ENCODE measurements at regions not wholly inside any gene's neighbourhood (a gene's known extent, or its start where the extent isn't known, plus 50 kb on each side); places are given as distances from the start of the nearest gene placed in this dataset.

DNA sequence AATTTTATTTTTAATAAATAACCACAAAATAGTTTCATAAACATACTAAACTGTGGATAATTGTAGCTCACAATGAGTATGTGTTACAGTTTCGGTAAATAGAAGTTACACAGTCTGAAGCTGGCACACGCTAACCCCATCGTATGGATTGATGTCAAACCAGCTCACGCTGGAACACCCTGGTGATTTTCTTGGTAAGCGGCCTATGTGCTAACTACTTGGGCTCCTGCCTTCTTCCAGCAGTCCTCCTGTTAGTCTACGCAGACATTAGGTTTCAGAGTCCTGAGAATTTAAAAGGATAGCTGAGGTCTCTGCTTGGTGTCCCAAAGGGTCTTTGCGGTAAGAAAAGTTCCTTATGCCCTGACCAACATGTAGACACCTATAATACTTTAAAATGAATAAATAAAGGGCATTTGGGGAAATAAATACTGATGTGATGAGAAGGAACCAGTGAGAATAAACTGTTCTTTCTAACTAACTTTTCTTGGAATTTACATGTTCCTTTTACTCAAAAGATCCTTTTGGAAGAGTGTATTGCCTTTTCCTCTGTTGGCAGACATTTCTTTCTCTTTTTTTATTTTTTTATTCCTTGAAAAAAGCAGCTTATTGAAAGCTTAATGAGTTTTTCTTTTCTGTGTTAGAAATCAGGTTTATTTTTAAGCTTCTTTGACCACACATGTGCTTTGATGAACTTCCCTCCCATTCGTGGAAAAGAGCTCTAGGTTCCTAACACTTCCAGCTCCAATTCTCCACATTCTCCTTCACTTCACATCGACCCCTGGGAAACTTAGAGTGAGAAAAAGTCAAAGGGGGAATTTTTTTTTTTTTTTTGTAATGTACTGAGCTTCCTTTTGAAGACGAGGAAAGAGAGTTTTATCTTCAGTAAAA, 322.2 kb downstream of the IRS1 start:
- H3K4me1 ChIP-seq = peaks cover 5% of the 10 kb centered on the region
- no peaks in the 10 kb centered on the region for H3K36me3 ChIP-seq
- no peaks in the 10 kb centered on the region for H3K9me3 ChIP-seq
- 58% methylated on average over 10 of the region's 10 CpGs for WGBS
- H3K27ac ChIP-seq = peak overlapping the region; percentile 62
- no peak overlapping the region for H3K4me3 ChIP-seq
- no peak for DNase-seq (ENCODE audit: low spot score in 2 of 2)
- TF ChIP-seq, protein P1, sequence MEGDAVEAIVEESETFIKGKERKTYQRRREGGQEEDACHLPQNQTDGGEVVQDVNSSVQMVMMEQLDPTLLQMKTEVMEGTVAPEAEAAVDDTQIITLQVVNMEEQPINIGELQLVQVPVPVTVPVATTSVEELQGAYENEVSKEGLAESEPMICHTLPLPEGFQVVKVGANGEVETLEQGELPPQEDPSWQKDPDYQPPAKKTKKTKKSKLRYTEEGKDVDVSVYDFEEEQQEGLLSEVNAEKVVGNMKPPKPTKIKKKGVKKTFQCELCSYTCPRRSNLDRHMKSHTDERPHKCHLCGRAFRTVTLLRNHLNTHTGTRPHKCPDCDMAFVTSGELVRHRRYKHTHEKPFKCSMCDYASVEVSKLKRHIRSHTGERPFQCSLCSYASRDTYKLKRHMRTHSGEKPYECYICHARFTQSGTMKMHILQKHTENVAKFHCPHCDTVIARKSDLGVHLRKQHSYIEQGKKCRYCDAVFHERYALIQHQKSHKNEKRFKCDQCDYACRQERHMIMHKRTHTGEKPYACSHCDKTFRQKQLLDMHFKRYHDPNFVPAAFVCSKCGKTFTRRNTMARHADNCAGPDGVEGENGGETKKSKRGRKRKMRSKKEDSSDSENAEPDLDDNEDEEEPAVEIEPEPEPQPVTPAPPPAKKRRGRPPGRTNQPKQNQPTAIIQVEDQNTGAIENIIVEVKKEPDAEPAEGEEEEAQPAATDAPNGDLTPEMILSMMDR (IDR thresholded peaks at IDR 0.05) = no peak
- no peak for TF ChIP-seq POLR2A (IDR thresholded peaks at IDR 0.05)
- TF ChIP-seq EP300 (IDR thresholded peaks at IDR 0.05) = no peak
- no peak for TF ChIP-seq POLR2AphosphoS5 (IDR thresholded peaks at IDR 0.05)
- no peaks in the 10 kb centered on the region for H3K27me3 ChIP-seq

DNA sequence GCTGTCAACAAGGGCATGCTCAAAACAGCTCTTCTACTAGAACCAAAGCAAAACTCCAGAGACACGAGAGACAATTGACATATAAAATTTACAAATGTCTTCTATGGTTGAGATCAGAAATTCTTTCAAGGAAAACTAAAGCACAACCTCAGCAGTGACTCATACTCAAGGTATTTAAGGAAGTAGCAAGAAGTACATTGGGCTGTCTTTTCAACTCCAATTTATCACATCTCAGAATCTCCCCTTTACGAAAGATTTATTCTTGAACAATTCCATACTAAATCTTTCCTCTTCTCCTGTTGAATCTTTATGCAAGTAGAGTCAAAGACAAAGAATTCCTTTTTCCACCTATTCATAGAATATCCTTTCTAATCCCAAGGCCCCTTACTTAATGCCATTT, 324.0 kb downstream of the IRS1 start:
- WGBS = 36% methylated on average over 2 of the region's 2 CpGs

DNA sequence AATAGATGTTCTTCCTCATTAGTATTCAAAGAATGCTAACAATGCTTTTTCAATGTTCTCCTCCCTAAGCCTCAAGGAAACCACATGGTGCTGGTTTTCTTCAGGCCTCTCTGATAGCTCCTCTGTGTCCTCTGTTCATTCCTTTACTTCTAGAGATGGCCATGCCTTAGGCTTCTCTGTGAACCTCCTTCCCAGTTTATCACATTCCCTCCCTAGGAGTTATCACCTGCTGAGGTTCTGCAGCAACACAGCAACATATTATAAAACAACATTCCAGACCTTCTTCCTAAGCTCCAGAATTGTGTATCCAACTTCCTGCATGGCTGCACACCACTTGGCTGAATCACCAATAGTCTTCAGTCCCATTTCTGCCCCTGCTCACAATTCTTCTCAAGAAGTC, 325.5 kb downstream of the IRS1 start:
- no peaks in the 10 kb centered on the region for H3K36me3 ChIP-seq
- no peaks in the 10 kb centered on the region for H3K9me3 ChIP-seq
- H3K27ac ChIP-seq = no peak overlapping the region
- TF ChIP-seq POLR2AphosphoS5 (IDR thresholded peaks at IDR 0.05) = no peak
- TF ChIP-seq POLR2A (IDR thresholded peaks at IDR 0.05) = no peak
- TF ChIP-seq, protein P1 (IDR thresholded peaks at IDR 0.05) = no peak
- no peak for TF ChIP-seq EP300 (IDR thresholded peaks at IDR 0.05)
- H3K4me3 ChIP-seq = no peak overlapping the region
- peaks cover 5% of the 10 kb centered on the region for H3K4me1 ChIP-seq
- H3K27me3 ChIP-seq = no peaks in the 10 kb centered on the region
- DNase-seq (ENCODE audit: low spot score in 2 of 2) = no peak

More for the DNA sequence above, 324.0 kb downstream of the IRS1 start:
- Histone ChIP-seq H3K36me3 (no peaks in the 10 kb centered on the region), H3K27me3 (no peaks in the 10 kb centered on the region), H3K9me3 (no peaks in the 10 kb centered on the region), H3K4me3 (no peak overlapping the region), H3K27ac (no peak overlapping the region), H3K4me1 (peaks cover 5% of the 10 kb centered on the region)
- no peak for DNase-seq (ENCODE audit: low spot score in 2 of 2)
- TF ChIP-seq POLR2AphosphoS5 (IDR thresholded peaks at IDR 0.05) (no peak), POLR2A (IDR thresholded peaks at IDR 0.05) (no peak), EP300 (IDR thresholded peaks at IDR 0.05) (no peak)
- TF ChIP-seq, protein P1 (IDR thresholded peaks at IDR 0.05) = no peak

DNA sequence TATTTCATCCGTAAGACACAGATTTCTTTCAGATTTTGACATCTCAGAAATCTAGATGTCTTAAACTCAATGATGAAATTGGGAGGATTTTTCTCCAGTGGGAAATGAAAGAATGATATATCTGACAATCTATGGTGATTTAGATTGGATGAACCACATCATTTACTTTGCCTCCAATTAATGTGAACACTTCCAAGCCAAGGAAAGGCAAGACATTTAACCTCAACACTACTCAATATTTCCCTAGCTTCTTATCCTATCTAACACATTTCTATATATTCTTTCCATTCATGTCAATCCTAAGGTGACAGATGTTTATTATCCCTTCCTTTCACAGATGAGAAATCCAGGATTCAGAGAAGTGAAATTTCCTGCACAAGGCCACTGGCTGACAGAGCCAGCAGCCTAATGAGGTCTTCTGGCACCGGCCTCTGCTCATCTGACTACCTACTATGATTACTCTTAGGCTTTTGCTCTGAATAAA, 327.6 kb downstream of the IRS1 start:
- Histone ChIP-seq H3K4me1 (peaks cover 5% of the 10 kb centered on the region), H3K27me3 (no peaks in the 10 kb centered on the region), H3K36me3 (no peaks in the 10 kb centered on the region), H3K9me3 (no peaks in the 10 kb centered on the region), H3K27ac (no peak overlapping the region), H3K4me3 (no peak overlapping the region)
- no peak for TF ChIP-seq EP300 (IDR thresholded peaks at IDR 0.05)
- no peak for TF ChIP-seq POLR2AphosphoS5 (IDR thresholded peaks at IDR 0.05)
- TF ChIP-seq, protein P1 (IDR thresholded peaks at IDR 0.05) = no peak
- no peak for TF ChIP-seq POLR2A (IDR thresholded peaks at IDR 0.05)
- WGBS = 47% methylated on average over 2 of the region's 2 CpGs
- no peak for DNase-seq (ENCODE audit: low spot score in 2 of 2)

DNA sequence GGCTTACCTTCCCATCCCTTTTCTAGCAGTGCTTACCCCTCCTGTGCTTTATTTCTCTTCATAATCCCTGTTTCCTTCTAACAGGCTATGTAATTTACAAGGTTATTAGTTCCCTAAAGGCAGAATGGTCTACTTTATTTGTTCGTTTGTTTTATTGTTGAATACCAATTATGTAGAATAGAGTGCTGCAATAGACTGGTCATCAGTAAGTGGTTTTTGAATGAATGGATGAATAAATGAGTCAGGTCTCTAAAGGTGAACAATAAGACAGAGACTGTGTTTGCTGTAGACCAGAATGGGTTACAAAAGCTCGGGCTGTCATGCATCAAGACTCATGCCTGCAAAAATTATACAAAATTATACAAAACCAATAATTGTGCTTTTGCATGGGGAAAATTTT, 332.0 kb downstream of the IRS1 start:
- H3K36me3 ChIP-seq = no peaks in the 10 kb centered on the region
- H3K9me3 ChIP-seq = no peaks in the 10 kb centered on the region
- no peak overlapping the region for H3K4me3 ChIP-seq
- WGBS = 89% methylated on average over 2 of the region's 2 CpGs
- H3K27me3 ChIP-seq = no peaks in the 10 kb centered on the region
- no peak for TF ChIP-seq POLR2A (IDR thresholded peaks at IDR 0.05)
- no peak for DNase-seq (ENCODE audit: low spot score in 2 of 2)
- no peak overlapping the region for H3K27ac ChIP-seq
- no peaks in the 10 kb centered on the region for H3K4me1 ChIP-seq
